ENCODE measurements at regions not wholly inside any gene's neighbourhood (a gene's known extent, or its start where the extent isn't known, plus 50 kb on each side); places are given as distances from the start of the nearest gene placed in this dataset.

DNA sequence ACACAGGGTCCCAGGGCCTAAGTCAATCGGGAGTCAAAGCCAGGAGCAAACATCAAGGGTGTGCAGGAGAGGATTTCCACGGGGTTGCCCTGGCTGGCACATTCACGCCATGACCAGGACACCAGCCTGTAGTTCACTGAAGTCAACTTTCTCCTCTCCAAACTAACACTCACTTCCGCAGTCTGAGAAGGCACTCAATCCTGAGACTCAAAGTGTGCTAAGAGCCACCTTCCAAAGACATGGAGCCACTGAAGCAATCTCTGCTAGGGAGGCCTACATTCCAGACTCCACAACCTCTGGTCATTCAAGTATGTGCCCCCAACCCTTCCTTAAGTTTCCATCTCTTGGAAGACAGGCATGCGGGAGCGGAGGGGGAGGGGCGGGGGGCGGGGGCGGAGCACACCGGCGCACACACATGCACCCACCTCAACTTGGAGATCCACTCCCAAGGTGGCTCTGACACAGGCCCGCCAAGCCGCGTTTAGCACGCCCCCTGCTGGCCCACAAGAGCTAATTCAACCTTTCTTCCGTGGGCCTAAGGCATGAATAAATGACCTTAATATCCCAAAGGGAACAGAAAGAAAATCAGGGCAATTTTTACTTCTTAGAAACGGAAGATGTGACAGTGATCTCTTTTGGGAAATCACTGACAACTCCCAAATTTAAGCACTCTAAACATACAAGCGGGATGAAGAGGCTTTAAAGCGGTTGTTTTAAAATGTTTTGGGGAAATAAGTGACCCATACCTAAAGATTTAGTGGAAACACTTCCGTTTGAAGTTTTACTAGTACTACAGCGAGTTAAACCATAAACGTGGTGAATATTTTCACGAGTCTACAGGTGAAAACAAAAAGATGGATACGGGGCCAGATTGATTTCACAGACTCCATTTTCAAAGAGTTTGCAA lies 162.5 kb upstream of the CHRNA7 start:
- H3K4me3 Mint-ChIP-seq = peak overlapping the region; percentile 43
- H3K4me1 Mint-ChIP-seq = peaks cover 5% of the 10 kb centered on the region
- H3K27ac Mint-ChIP-seq = no peak overlapping the region
- H3K36me3 Mint-ChIP-seq = no peaks in the 10 kb centered on the region
- H3K9me3 Mint-ChIP-seq = peaks cover 3% of the 10 kb centered on the region
- ATAC-seq (ENCODE audit: low read depth) (no peak), DNase-seq (ENCODE audit: low spot score in 2 of 2) (peak; percentile 11 to 26)
- H3K27me3 Mint-ChIP-seq = peaks cover 18% of the 10 kb centered on the region

DNA sequence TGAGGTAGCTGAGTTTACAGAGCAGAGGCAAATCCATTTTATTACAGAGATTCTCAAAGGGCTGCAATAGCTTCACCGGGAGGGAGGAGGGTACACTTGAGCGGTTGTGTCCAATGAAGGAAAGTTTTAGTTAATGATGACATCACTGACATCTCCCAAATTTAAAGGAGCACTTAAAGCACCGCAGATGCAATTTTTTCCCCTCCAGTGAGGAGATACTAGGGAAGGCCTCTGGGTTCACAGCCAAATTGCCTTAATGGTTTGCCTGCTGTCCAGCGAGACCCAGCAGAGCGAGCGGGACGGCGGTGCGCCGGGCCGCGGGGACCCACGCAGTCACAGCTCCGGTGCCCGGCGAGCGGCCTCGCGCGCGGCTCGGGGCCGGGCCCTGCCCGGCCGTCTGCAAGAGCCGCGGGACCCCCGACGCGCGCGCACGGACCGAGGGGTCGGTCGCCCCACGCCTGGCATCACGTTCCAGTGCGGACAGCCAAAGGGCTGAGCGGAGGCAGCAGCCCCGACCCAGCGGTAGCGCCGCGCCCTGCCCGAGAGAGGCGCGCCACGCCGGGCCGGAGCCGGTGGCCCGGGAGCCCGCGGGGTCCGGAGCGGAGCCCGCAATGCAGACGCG lies 160.5 kb upstream of the CHRNA7 start:
- peak overlapping the region; percentile 75 for H3K4me3 Mint-ChIP-seq
- peaks cover 5% of the 10 kb centered on the region for H3K4me1 Mint-ChIP-seq
- ATAC-seq (ENCODE audit: low read depth) (no peak), DNase-seq (ENCODE audit: low spot score in 2 of 2) (no peak)
- H3K9me3 Mint-ChIP-seq = peaks cover 1% of the 10 kb centered on the region
- H3K27me3 Mint-ChIP-seq = peaks cover 10% of the 10 kb centered on the region
- no peaks in the 10 kb centered on the region for H3K36me3 Mint-ChIP-seq
- H3K27ac Mint-ChIP-seq = no peak overlapping the region

DNA sequence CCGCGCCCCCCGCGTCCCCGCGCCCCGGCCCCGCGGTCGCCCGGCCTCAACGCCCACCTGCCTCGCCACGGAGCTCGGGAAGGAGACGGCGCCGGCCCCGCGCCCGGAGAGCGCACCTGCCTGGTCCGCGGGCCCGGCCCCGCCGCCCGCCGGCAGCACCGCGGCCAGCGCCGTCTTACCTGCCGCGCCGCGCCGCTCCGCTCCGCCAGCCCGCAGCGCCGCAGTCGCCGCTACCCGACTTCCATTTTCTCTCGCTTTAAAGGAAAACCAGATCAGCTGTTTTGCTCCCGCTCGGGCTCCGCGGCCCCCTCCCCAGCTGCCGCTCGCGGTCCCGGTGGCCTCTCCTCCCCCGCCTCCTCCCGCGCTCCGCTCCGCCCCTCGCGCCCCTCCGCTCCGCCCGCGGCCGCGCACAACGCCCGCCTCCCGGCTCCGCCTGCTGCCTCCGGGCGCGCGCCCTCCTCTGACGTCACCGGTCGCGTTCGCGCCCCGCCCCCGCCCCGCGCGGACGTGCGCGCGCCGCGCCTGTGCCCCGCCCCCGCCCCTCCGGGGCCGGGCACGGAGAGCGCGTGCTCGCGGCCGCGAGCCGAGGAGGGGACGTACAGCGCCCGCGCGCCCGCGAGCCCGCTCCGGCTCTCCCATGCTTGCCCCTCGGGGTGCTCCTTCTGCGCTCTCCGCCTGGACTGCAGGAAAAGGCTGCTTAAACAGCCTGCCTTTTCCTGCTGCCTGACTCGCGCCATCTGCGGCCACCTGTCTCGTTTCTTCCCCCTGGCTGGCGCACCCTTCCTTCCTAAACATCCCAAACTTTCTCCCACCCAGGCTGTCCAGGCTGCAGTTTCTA lies 159.8 kb upstream of the CHRNA7 start, which contains the start of gene OTUD7A:
Gene OTUD7A (minus strand): TSS at position 346 of the 838 bp plus-strand sequence.
- DNase-seq (ENCODE audit: low spot score in 2 of 2) = peak; percentile 84 to 88

DNA sequence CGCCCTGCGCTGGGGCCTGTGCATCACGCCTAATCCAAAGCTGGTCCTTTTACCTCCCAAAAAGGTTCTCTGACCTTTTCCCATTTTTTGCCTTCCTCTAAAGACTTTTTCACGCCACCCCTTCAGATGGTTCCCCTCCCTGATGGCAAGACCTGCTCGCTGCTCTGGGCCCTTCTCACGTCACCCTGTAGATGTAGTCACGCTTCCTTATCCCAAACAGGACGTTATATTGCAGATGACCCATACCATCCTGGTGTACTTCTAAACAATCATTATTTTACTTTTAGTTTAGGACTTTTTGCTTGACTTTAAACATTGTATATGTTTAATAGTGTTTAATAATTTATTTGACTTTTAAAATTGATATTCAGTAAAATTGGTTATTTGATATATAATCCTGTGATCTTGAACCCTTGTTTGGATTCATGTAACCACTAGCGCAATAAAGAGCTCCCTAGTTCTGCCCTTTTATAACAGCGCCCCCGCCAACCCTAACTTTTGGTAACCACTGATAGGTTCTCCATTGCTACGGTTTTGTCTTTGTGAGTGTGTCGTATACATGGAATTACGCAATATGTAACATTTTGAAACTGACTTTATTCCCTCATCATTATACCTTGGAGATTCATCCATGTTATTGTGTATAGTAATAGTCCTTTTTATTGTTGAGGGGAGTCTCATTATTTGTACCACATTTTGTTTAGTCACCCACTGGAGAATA lies 159.0 kb upstream of the CHRNA7 start:
- Mint-ChIP-seq H3K27ac (peak overlapping the region; percentile 90), H3K4me1 (peaks cover 5% of the 10 kb centered on the region), H3K9me3 (peaks cover 1% of the 10 kb centered on the region), H3K27me3 (peaks cover 8% of the 10 kb centered on the region), H3K36me3 (no peaks in the 10 kb centered on the region), H3K4me3 (peak overlapping the region; percentile 89)
- ATAC-seq (ENCODE audit: low read depth) (no peak), DNase-seq (ENCODE audit: low spot score in 2 of 2) (no peak)

More for the DNA sequence above, 159.8 kb upstream of the CHRNA7 start, which contains the start of gene OTUD7A:
- peak; percentile 85 for ATAC-seq (ENCODE audit: low read depth)
- Mint-ChIP-seq H3K27me3 (peaks cover 10% of the 10 kb centered on the region), H3K9me3 (peaks cover 1% of the 10 kb centered on the region), H3K36me3 (no peaks in the 10 kb centered on the region), H3K4me3 (peak within 1 kb of the TSS; percentile 89), H3K4me1 (peaks cover 5% of the 10 kb centered on the region), H3K27ac (peak within 1 kb of the TSS; percentile 90)

DNA sequence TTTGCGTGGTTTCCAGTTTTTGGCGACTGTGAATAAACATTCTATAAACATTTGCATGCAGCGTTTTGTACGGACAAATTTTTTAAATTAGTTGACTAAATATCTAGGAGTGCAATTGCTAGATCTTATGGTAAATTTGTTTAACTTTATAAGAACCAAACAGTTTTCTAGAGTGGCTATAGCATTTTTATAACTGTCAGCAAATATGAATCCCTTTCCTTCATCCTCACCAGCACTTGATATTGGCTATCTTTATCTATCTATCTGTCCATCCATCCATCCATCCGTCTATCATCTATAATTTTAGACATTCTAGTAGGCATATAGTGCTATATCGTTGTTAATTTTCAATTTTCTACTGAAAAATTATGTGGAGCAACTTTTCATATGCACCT lies 158.4 kb upstream of the CHRNA7 start:
- no peak overlapping the region for H3K27ac Mint-ChIP-seq
- H3K36me3 Mint-ChIP-seq = no peaks in the 10 kb centered on the region
- H3K9me3 Mint-ChIP-seq = peaks cover 1% of the 10 kb centered on the region
- peaks cover 8% of the 10 kb centered on the region for H3K27me3 Mint-ChIP-seq
- ATAC-seq (ENCODE audit: low read depth) (no peak), DNase-seq (ENCODE audit: low spot score in 2 of 2) (no peak)
- H3K4me3 Mint-ChIP-seq = no peak overlapping the region
- peaks cover 5% of the 10 kb centered on the region for H3K4me1 Mint-ChIP-seq

DNA sequence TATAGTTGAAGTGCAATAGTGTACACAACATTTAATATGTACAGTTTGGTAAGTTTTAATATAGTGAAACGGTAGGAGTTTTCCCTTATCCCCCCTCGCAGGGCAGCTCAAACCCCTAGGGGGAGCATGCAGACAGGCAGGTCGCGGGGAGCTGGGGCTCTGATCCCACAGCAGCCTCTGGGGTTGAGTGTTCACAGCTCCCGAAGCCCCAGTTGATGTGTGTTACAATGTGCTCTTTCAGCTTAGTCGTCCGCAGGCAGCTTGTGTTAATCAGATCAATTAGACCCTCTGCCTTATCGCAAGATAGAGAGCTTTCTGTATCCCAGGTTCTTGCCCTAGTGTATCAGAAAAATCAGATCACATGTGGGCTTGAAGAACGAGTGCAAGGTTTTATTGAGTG lies 143.1 kb upstream of the CHRNA7 start:
- no peaks in the 10 kb centered on the region for H3K36me3 Mint-ChIP-seq
- no peak for ATAC-seq (ENCODE audit: low read depth)
- no peaks in the 10 kb centered on the region for H3K4me1 Mint-ChIP-seq

DNA sequence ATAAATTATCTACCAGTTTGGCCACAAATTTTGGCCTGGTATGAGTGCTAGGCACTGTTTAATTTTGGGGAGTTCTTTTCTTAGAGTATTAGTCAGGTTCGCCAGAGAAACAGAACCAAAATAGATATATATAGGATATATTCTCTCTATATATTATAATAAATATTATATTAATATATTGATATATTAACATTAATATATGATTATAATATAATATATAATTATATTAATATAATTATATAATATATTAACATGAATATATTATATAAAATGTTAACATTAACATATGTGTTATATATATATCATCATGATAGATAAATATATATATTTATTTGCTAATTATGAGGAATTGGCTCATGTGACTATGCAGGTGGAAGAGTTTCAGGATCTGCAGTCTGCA lies 137.8 kb upstream of the CHRNA7 start:
- Mint-ChIP-seq H3K36me3 (no peaks in the 10 kb centered on the region), H3K27me3 (peaks cover 9% of the 10 kb centered on the region), H3K9me3 (no peaks in the 10 kb centered on the region), H3K4me3 (no peak overlapping the region), H3K27ac (no peak overlapping the region), H3K4me1 (no peaks in the 10 kb centered on the region)
- ATAC-seq (ENCODE audit: low read depth) = no peak
- DNase-seq (ENCODE audit: low spot score in 2 of 2) = no peak

More for the DNA sequence above, 143.1 kb upstream of the CHRNA7 start:
- DNase-seq (ENCODE audit: low spot score in 2 of 2) = no peak
- Mint-ChIP-seq H3K27me3 (peaks cover 9% of the 10 kb centered on the region), H3K27ac (no peak overlapping the region), H3K4me3 (no peak overlapping the region), H3K9me3 (peaks cover 3% of the 10 kb centered on the region)

DNA sequence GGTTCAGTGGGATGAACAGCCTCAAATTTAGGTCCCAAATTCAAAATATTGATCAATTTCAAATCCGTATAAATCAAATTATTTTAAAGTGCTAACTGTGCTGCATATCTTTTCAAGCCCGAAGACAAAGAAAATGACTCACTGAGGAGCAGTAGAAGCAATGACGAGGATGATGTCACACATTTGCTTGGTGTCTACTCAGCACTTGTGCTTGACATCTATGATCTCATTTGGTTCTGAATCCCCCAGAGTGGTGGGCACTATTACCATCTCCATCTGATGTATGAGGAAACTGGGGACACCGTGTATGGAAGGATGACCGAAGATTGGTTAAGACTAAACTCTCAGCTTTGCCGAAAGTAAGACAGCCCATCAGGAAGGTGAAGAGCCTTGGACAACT lies 136.5 kb upstream of the CHRNA7 start:
- H3K36me3 Mint-ChIP-seq = no peaks in the 10 kb centered on the region
- no peak overlapping the region for H3K27ac Mint-ChIP-seq
- no peak for DNase-seq (ENCODE audit: low spot score in 2 of 2)
- H3K9me3 Mint-ChIP-seq = peaks cover 3% of the 10 kb centered on the region
- no peak for ATAC-seq (ENCODE audit: low read depth)
- peaks cover 6% of the 10 kb centered on the region for H3K27me3 Mint-ChIP-seq
- H3K4me1 Mint-ChIP-seq = no peaks in the 10 kb centered on the region
- no peak overlapping the region for H3K4me3 Mint-ChIP-seq

DNA sequence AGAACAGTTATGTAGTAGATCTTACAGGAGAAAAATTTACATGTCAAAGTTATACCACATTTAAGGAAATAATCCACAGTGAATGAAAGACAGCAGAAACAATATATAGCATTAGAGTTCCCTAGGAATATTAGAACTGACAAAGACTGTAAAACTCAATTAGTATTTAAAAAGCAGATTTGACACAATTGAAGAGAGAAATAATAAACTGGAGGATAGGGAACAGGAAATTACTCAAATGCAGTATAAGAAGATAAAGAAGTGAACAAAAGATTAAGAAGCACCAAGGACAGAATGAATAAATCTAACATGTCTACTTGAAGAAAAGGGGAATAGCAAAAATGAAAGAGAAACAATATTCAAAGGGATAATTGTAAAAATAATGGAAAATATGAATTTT lies 132.6 kb upstream of the CHRNA7 start:
- Mint-ChIP-seq H3K4me1 (no peaks in the 10 kb centered on the region), H3K36me3 (no peaks in the 10 kb centered on the region), H3K9me3 (peaks cover 6% of the 10 kb centered on the region), H3K4me3 (no peak overlapping the region), H3K27ac (no peak overlapping the region), H3K27me3 (peaks cover 2% of the 10 kb centered on the region)
- DNase-seq (ENCODE audit: low spot score in 2 of 2) (no peak), ATAC-seq (ENCODE audit: low read depth) (no peak)

DNA sequence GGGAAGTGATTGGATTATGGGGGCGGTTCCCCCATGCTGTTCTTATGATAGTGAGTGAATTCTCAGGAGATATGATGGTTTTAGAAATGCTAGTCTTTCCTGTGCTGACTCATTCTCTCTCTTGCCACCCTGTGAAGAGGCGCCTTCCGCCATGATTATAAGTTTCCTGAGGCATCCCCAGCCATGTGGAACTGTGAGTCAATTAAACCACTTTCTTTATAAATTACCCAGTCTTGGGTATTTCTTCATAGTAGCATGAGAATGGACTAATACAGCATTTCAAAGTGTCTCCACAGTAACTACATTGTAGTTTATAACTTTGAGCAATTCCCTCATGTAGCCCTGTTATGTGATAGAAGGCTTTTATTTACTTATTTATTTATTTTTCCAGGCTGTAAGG lies 128.8 kb upstream of the CHRNA7 start:
- ATAC-seq (ENCODE audit: low read depth) = no peak
- H3K27me3 Mint-ChIP-seq = peaks cover 2% of the 10 kb centered on the region
- H3K4me3 Mint-ChIP-seq = no peak overlapping the region
- H3K4me1 Mint-ChIP-seq = no peaks in the 10 kb centered on the region
- no peak for DNase-seq (ENCODE audit: low spot score in 2 of 2)
- no peak overlapping the region for H3K27ac Mint-ChIP-seq
- H3K36me3 Mint-ChIP-seq = no peaks in the 10 kb centered on the region
- H3K9me3 Mint-ChIP-seq = peaks cover 6% of the 10 kb centered on the region

DNA sequence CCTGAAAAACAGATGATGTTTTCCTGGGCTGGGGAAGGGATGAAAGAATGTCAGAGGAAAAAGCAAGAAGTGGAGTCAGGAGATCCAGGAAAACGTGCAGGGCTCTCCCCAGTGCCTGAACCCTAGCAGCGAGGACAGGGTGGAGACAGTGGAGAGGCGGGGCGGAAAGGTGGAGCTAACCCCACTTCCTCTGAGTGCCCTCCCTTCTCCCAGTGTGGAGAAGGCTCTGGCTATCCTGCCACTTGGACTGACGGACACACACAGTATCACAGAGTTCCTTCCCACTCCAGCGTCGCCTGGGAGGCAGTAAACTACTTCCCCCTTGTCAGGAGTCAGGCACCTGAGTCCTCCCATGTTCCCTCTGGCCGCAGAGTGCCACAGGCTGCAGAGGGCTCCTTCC lies 125.3 kb upstream of the CHRNA7 start:
- Mint-ChIP-seq H3K27ac (no peak overlapping the region), H3K4me1 (no peaks in the 10 kb centered on the region), H3K4me3 (no peak overlapping the region), H3K27me3 (peaks cover 2% of the 10 kb centered on the region), H3K9me3 (peaks cover 2% of the 10 kb centered on the region), H3K36me3 (no peaks in the 10 kb centered on the region)
- ATAC-seq (ENCODE audit: low read depth) (no peak), DNase-seq (ENCODE audit: low spot score in 2 of 2) (no peak)

DNA sequence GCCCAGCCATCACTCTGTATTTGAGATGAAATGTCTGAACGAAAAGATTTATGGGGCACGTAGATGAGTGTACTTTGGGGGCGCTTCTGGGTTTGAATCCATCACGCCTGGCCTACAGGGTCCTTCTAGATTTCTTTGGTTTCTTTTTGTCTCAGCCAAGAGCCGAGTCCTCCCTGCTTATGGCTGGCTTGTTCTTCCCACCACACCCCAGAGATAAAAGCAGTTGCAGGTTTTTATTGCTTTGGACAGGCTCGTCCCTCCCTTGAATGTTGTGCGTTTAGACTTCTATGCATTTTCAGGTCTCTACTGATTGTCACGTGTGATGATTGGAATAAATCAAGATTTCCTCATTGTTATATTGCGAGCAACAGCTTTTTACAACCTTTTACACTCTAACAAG lies 104.8 kb upstream of the CHRNA7 start:
- DNase-seq (ENCODE audit: low spot score in 2 of 2) (no peak), ATAC-seq (ENCODE audit: low read depth) (no peak)
- no peaks in the 10 kb centered on the region for H3K27me3 Mint-ChIP-seq
- H3K9me3 Mint-ChIP-seq = peaks cover 10% of the 10 kb centered on the region
- H3K27ac Mint-ChIP-seq = no peak overlapping the region
- H3K4me1 Mint-ChIP-seq = no peaks in the 10 kb centered on the region
- no peak overlapping the region for H3K4me3 Mint-ChIP-seq
- H3K36me3 Mint-ChIP-seq = no peaks in the 10 kb centered on the region

DNA sequence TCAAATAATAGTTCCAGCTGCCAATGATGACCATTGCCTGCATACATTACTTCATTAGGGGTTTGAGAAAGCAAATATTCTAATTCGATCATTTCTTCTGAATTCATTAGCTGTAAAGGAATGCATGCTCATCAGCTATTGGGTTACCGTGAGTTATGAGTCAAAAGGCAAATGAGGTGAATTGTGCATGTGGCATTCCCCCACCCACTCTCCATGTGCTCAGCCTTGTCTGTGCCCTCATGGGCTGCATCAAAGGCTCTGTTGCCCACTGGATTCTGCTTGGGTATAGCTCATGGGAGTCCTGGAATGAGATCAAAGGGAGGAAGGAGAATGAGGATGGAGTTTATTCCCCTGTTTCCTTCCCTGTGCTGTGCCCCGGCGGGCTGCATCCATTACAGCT lies 99.3 kb upstream of the CHRNA7 start:
- no peaks in the 10 kb centered on the region for H3K36me3 Mint-ChIP-seq
- H3K4me1 Mint-ChIP-seq = no peaks in the 10 kb centered on the region
- H3K27ac Mint-ChIP-seq = no peak overlapping the region
- peaks cover 2% of the 10 kb centered on the region for H3K9me3 Mint-ChIP-seq
- no peak for ATAC-seq (ENCODE audit: low read depth)
- no peak overlapping the region for H3K4me3 Mint-ChIP-seq
- peaks cover 7% of the 10 kb centered on the region for H3K27me3 Mint-ChIP-seq
- no peak for DNase-seq (ENCODE audit: low spot score in 2 of 2)

All from memory B cell (primary cell).